T-helper 2 cell treated with Interferon-gamma antibody and Interleukin-4, amounts not matched to agents 5 μg/mL and 100 μg/mL, for 36 hours (primary cell): ENCODE measurements at regions not wholly inside any gene's neighbourhood (a gene's known extent, or its start where the extent isn't known, plus 50 kb on each side); places are given as distances from the start of the nearest gene placed in this dataset.
"Not testable (repeated sequence)": the region's sequence is repeated elsewhere in the genome, so short reads cannot be mapped to it uniquely, and the experiment has no call there.

Experiments
- DNase-seq: peaks from one replicate; pipeline ENCODE4 v3.0.0; 2021; ENCODE audit warnings: low spot score
- H3K27ac Mint-ChIP-seq: one replicate; pipeline ENCODE4 v1.8.0; 2021; ENCODE audit warnings: mild to moderate bottlenecking, mixed read lengths
- H3K27me3 Mint-ChIP-seq: one replicate; pipeline ENCODE4 v1.8.0; 2021; ENCODE audit warnings: low read depth, mixed read lengths
- H3K36me3 Mint-ChIP-seq: one replicate; pipeline ENCODE4 v1.8.0; 2021; ENCODE audit warnings: low read depth, mixed read lengths
- H3K4me1 Mint-ChIP-seq: one replicate; pipeline ENCODE4 v1.8.0; 2021; ENCODE audit warnings: low read depth, mixed read lengths
- H3K4me3 Mint-ChIP-seq: one replicate; pipeline ENCODE4 v1.8.0; 2022; ENCODE audit warnings: mild to moderate bottlenecking, moderate library complexity, mixed read lengths
- H3K9me3 Mint-ChIP-seq: one replicate; pipeline ENCODE4 v1.8.0; 2021; ENCODE audit warnings: mixed read lengths

- H3K36me3 Mint-ChIP-seq = no peaks in the 10 kb centered on the region
- no peaks in the 10 kb centered on the region for H3K27me3 Mint-ChIP-seq
- H3K27ac Mint-ChIP-seq = no peak overlapping the region
- no peak for DNase-seq
- H3K4me1 Mint-ChIP-seq = no peaks in the 10 kb centered on the region
- no peaks in the 10 kb centered on the region for H3K9me3 Mint-ChIP-seq
- no peak overlapping the region for H3K4me3 Mint-ChIP-seq
Measured at GRCh38 chr9:101991926-101992325, 253.5 kb upstream of the GRIN3A start.

- Mint-ChIP-seq H3K4me3 (no peak overlapping the region), H3K4me1 (no peaks in the 10 kb centered on the region), H3K27ac (no peak overlapping the region), H3K9me3 (no peaks in the 10 kb centered on the region), H3K27me3 (no peaks in the 10 kb centered on the region), H3K36me3 (no peaks in the 10 kb centered on the region)
- DNase-seq = no peak
Measured at GRCh38 chr9:101977614-101978210, 239.3 kb upstream of the GRIN3A start.

- no peaks in the 10 kb centered on the region for H3K27me3 Mint-ChIP-seq
- no peaks in the 10 kb centered on the region for H3K36me3 Mint-ChIP-seq
- no peaks in the 10 kb centered on the region for H3K9me3 Mint-ChIP-seq
- no peaks in the 10 kb centered on the region for H3K4me1 Mint-ChIP-seq
- H3K27ac Mint-ChIP-seq = no peak overlapping the region
- H3K4me3 Mint-ChIP-seq = no peak overlapping the region
- DNase-seq = no peak
Measured at GRCh38 chr9:101970609-101971008, 232.2 kb upstream of the GRIN3A start.

GRCh38 chr9:101968392-101968791, 229.9 kb upstream of the GRIN3A start:
- H3K9me3 Mint-ChIP-seq = no peaks in the 10 kb centered on the region
- no peaks in the 10 kb centered on the region for H3K4me1 Mint-ChIP-seq
- H3K4me3 Mint-ChIP-seq = no peak overlapping the region
- DNase-seq = no peak
- no peaks in the 10 kb centered on the region for H3K36me3 Mint-ChIP-seq
- no peaks in the 10 kb centered on the region for H3K27me3 Mint-ChIP-seq
- H3K27ac Mint-ChIP-seq = no peak overlapping the region

- Mint-ChIP-seq H3K27ac (no peak overlapping the region), H3K27me3 (no peaks in the 10 kb centered on the region), H3K9me3 (no peaks in the 10 kb centered on the region), H3K36me3 (no peaks in the 10 kb centered on the region), H3K4me3 (no peak overlapping the region), H3K4me1 (no peaks in the 10 kb centered on the region)
- no peak for DNase-seq
Measured at GRCh38 chr9:101966691-101967090, 228.2 kb upstream of the GRIN3A start.

GRCh38 chr9:101957705-101958104, 219.3 kb upstream of the GRIN3A start:
- H3K36me3 Mint-ChIP-seq = no peaks in the 10 kb centered on the region
- no peaks in the 10 kb centered on the region for H3K9me3 Mint-ChIP-seq
- no peak overlapping the region for H3K4me3 Mint-ChIP-seq
- no peaks in the 10 kb centered on the region for H3K27me3 Mint-ChIP-seq
- H3K27ac Mint-ChIP-seq = no peak overlapping the region
- no peak for DNase-seq
- no peaks in the 10 kb centered on the region for H3K4me1 Mint-ChIP-seq

- H3K4me3 Mint-ChIP-seq = no peak overlapping the region
Measured at GRCh38 chr9:101951598-101951997, 213.2 kb upstream of the GRIN3A start.

GRCh38 chr9:101931756-101932155, 193.3 kb upstream of the GRIN3A start:
- H3K27ac Mint-ChIP-seq = no peak overlapping the region
- H3K27me3 Mint-ChIP-seq = no peaks in the 10 kb centered on the region
- H3K9me3 Mint-ChIP-seq = no peaks in the 10 kb centered on the region
- no peak overlapping the region for H3K4me3 Mint-ChIP-seq
- DNase-seq = no peak
- H3K36me3 Mint-ChIP-seq = no peaks in the 10 kb centered on the region
- H3K4me1 Mint-ChIP-seq = no peaks in the 10 kb centered on the region

More at GRCh38 chr9:101951598-101951997, 213.2 kb upstream of the GRIN3A start:
- DNase-seq = no peak
- Mint-ChIP-seq H3K4me1 (no peaks in the 10 kb centered on the region), H3K9me3 (no peaks in the 10 kb centered on the region), H3K27me3 (no peaks in the 10 kb centered on the region), H3K36me3 (no peaks in the 10 kb centered on the region), H3K27ac (no peak overlapping the region)

- H3K27me3 Mint-ChIP-seq = no peaks in the 10 kb centered on the region
- no peak for DNase-seq
- no peaks in the 10 kb centered on the region for H3K4me1 Mint-ChIP-seq
- no peak overlapping the region for H3K27ac Mint-ChIP-seq
- H3K9me3 Mint-ChIP-seq = no peaks in the 10 kb centered on the region
- H3K36me3 Mint-ChIP-seq = no peaks in the 10 kb centered on the region
- no peak overlapping the region for H3K4me3 Mint-ChIP-seq
Measured at GRCh38 chr9:101930783-101931182, 192.3 kb upstream of the GRIN3A start.

GRCh38 chr9:101925498-101925897, 187.1 kb upstream of the GRIN3A start:
- Mint-ChIP-seq H3K27ac (no peak overlapping the region), H3K9me3 (no peaks in the 10 kb centered on the region), H3K4me1 (no peaks in the 10 kb centered on the region), H3K4me3 (no peak overlapping the region), H3K27me3 (no peaks in the 10 kb centered on the region), H3K36me3 (no peaks in the 10 kb centered on the region)
- no peak for DNase-seq

GRCh38 chr9:101923451-101923850, 185.0 kb upstream of the GRIN3A start:
- no peak for DNase-seq
- no peaks in the 10 kb centered on the region for H3K9me3 Mint-ChIP-seq
- no peaks in the 10 kb centered on the region for H3K36me3 Mint-ChIP-seq
- no peaks in the 10 kb centered on the region for H3K27me3 Mint-ChIP-seq
- H3K4me1 Mint-ChIP-seq = no peaks in the 10 kb centered on the region
- no peak overlapping the region for H3K4me3 Mint-ChIP-seq
- no peak overlapping the region for H3K27ac Mint-ChIP-seq

GRCh38 chr9:101916948-101917347, 178.5 kb upstream of the GRIN3A start:
- H3K4me1 Mint-ChIP-seq, H3K9me3 Mint-ChIP-seq, H3K36me3 Mint-ChIP-seq, H3K4me3 Mint-ChIP-seq, DNase-seq, H3K27ac Mint-ChIP-seq, H3K27me3 Mint-ChIP-seq: not testable (repeated sequence)

GRCh38 chr9:101915482-101915881, 177.0 kb upstream of the GRIN3A start:
- Mint-ChIP-seq H3K27me3 (no peaks in the 10 kb centered on the region), H3K4me1 (no peaks in the 10 kb centered on the region), H3K27ac (no peak overlapping the region), H3K36me3 (no peaks in the 10 kb centered on the region), H3K4me3 (no peak overlapping the region), H3K9me3 (no peaks in the 10 kb centered on the region)
- no peak for DNase-seq

GRCh38 chr9:101912698-101913097, 174.3 kb upstream of the GRIN3A start:
- Mint-ChIP-seq H3K9me3 (no peaks in the 10 kb centered on the region), H3K4me1 (no peaks in the 10 kb centered on the region), H3K27me3 (no peaks in the 10 kb centered on the region), H3K27ac (no peak overlapping the region), H3K4me3 (no peak overlapping the region), H3K36me3 (no peaks in the 10 kb centered on the region)
- DNase-seq = no peak

- H3K4me1 Mint-ChIP-seq = no peaks in the 10 kb centered on the region
- no peak overlapping the region for H3K27ac Mint-ChIP-seq
- H3K36me3 Mint-ChIP-seq = no peaks in the 10 kb centered on the region
- no peaks in the 10 kb centered on the region for H3K9me3 Mint-ChIP-seq
- H3K27me3 Mint-ChIP-seq = no peaks in the 10 kb centered on the region
- DNase-seq = no peak
- no peak overlapping the region for H3K4me3 Mint-ChIP-seq
Measured at GRCh38 chr9:101907466-101907865, 169.0 kb upstream of the GRIN3A start.
